ENCODE measurements at regions not wholly inside any gene's neighbourhood (a gene's known extent, or its start where the extent isn't known, plus 50 kb on each side); places are given as distances from the start of the nearest gene placed in this dataset.

DNA sequence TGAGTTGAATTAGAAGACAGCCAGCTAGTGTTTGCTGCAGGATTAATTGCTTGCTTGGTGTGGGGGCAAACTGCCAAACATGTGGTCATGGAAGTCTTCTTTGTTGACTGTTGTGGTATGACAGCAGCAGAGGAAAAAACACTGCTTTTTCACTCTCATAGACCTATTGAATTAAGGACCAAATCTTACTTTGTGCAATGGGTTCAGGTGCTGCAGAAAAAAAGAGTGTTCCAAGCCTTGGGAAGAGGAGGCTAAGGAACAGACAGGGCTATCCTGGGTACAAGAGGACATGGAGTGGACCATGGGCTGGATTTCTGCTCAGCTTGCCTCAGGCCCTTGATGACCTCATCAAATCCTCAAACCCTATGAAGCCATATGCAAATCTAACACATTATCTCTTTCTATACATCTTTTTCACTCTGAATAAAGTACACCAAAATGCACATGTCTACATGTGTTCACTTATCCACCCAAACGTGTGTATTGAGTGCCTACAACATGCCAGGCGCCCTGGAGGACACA is 61.5 kb downstream of the SIPA1L2 start:
- DNase-seq: no peak
- intact Hi-C loops (cut with micrococcal nuclease): no loop called here
- no peak overlapping the region for H3K27ac Mint-ChIP-seq
- H3K27me3 Mint-ChIP-seq (ENCODE audit: low read depth): no peaks in the 10 kb centered on the region
- H3K4me3 Mint-ChIP-seq: no peak overlapping the region
- CTCF ChIA-PET: interaction anchor here (1.0 to 1.3 kb wide), 2 partner anchors 20 to 59 kb away, joined by 3 read pairs; no protein-coding TSS in a partner anchor
- no peaks in the 10 kb centered on the region for H3K36me3 Mint-ChIP-seq (ENCODE audit: low read depth)
- H3K9me3 Mint-ChIP-seq: no peaks in the 10 kb centered on the region
- no peaks in the 10 kb centered on the region for H3K4me1 Mint-ChIP-seq (ENCODE audit: low read depth)

DNA sequence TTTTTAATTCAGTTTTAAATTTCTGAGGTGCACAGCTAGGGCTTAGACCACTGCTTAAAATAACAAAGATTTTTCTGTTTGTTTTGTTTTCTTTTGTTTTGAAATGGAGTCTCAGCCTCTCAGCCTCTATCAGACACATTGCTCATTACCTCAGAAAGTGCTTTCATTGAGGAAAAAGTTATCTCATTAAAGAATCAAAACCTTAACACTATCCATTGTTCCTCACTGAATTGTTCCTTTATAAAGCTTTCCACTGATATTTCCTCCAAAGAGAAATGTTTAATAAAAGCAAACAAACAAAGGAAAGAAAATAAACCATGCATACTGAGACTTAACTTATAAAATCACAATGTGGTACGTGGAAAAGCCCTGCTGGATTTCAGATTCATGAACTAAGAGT is 63.8 kb downstream of the SIPA1L2 start:
- Mint-ChIP-seq H3K4me3 (no peak overlapping the region), H3K9me3 (no peaks in the 10 kb centered on the region), H3K36me3 (ENCODE audit: low read depth) (no peaks in the 10 kb centered on the region), H3K27ac (no peak overlapping the region), H3K4me1 (ENCODE audit: low read depth) (no peaks in the 10 kb centered on the region), H3K27me3 (ENCODE audit: low read depth) (no peaks in the 10 kb centered on the region)
- DNase-seq: no peak
- CTCF ChIA-PET: no interaction called here
- intact Hi-C loops (cut with micrococcal nuclease): no loop called here

DNA sequence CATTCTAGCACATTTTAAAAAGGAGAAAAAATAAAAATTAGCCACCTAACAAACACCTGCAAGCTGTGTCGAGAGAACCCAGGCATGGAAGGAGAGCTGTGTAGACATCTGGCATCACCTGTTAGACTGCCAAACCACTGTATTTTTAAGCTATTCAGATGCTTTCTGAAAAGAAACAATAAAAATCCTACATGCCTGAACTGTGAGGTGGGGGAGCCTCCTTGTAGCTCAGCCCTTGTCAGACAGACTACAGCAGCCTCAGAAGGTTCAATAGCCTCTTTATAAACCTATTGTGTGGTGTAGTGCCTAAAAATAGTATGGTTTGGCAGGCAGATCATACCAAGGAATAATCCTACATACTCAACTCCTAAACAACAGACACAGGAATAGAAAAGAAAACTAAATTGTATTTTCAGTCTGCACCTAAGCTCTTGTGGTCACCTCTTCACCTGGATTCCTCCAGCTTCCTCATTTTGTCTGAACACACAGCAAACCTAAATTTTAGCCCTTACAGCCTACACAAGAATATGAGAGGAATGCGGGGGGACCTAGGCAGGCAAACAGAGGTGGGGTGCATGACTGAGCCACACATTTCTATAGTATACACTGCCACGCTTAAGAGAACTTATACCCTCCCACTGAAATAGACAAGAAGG is 67.0 kb downstream of the SIPA1L2 start:
- intact Hi-C loops (cut with micrococcal nuclease): no loop called here
- Mint-ChIP-seq H3K27ac (no peak overlapping the region), H3K36me3 (ENCODE audit: low read depth) (no peaks in the 10 kb centered on the region), H3K9me3 (no peaks in the 10 kb centered on the region), H3K4me3 (no peak overlapping the region), H3K27me3 (ENCODE audit: low read depth) (no peaks in the 10 kb centered on the region), H3K4me1 (ENCODE audit: low read depth) (peaks cover 3% of the 10 kb centered on the region)
- CTCF ChIA-PET: no interaction called here
- no peak for DNase-seq

DNA sequence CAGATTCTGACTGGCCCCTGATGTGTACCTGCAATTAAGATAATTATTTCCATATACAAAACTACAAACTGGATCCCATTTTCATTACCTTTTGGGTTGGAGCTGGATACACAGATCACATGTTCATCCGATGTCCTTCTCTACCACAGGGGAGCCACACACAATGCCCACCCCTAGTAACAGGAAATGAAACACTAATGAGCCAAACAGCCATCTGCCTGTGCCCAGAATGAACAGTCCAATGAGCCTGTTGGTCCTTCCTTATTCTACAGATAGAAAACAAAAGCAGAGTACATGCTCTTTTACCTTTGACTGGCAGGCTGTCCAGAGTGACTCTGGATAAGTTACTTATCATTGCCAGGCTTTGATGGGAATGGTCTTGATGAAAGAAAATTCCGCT is 68.6 kb downstream of the SIPA1L2 start:
- Mint-ChIP-seq H3K4me3 (no peak overlapping the region), H3K27ac (no peak overlapping the region), H3K4me1 (ENCODE audit: low read depth) (peaks cover 7% of the 10 kb centered on the region), H3K9me3 (no peaks in the 10 kb centered on the region), H3K36me3 (ENCODE audit: low read depth) (no peaks in the 10 kb centered on the region), H3K27me3 (ENCODE audit: low read depth) (no peaks in the 10 kb centered on the region)
- intact Hi-C loops (cut with micrococcal nuclease): no loop called here
- DNase-seq: no peak
- CTCF ChIA-PET: no interaction called here

DNA sequence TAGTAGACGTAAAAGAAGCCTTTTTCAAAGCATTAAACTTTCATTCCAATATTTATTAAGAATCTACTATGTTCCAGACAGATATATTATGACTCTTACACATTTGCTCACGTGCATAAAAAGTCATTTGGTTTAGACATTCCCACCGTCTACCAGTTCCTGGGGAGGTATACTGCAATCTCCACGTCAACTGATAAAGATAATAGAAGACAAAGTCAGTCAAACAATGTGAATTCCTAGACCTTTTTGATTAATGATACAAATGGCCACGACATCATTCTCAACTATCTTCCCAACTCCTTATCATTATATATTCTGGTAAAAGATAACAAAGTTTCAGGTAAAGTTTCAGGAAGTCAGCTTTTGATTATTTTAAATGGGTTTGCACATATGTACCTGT is 69.0 kb downstream of the SIPA1L2 start:
- intact Hi-C loops (cut with micrococcal nuclease): no loop called here
- H3K27ac Mint-ChIP-seq: no peak overlapping the region
- no peaks in the 10 kb centered on the region for H3K27me3 Mint-ChIP-seq (ENCODE audit: low read depth)
- CTCF ChIA-PET: no interaction called here
- DNase-seq: no peak
- H3K4me3 Mint-ChIP-seq: no peak overlapping the region
- H3K36me3 Mint-ChIP-seq (ENCODE audit: low read depth): no peaks in the 10 kb centered on the region
- H3K4me1 Mint-ChIP-seq (ENCODE audit: low read depth): peaks cover 7% of the 10 kb centered on the region
- no peaks in the 10 kb centered on the region for H3K9me3 Mint-ChIP-seq

DNA sequence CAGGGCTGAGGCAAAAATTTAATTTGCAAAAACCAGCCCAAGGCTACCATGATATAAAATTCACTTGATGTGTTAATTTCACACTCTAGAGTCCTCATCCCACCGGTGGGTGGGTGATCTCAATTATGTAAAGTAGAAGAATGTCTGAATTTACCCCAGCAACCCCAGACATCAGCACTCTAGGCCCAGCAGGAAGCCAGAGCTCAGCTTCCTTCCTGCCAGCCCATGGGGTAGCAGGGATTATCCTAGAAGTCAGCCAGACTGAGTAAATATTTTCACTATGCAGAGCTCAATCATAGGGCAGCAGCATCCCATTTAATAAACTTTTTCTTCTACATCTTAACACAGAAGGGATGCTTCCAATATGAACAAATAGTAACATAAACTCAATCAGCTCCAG is 71.0 kb downstream of the SIPA1L2 start:
- intact Hi-C loops (cut with micrococcal nuclease): no loop called here

DNA sequence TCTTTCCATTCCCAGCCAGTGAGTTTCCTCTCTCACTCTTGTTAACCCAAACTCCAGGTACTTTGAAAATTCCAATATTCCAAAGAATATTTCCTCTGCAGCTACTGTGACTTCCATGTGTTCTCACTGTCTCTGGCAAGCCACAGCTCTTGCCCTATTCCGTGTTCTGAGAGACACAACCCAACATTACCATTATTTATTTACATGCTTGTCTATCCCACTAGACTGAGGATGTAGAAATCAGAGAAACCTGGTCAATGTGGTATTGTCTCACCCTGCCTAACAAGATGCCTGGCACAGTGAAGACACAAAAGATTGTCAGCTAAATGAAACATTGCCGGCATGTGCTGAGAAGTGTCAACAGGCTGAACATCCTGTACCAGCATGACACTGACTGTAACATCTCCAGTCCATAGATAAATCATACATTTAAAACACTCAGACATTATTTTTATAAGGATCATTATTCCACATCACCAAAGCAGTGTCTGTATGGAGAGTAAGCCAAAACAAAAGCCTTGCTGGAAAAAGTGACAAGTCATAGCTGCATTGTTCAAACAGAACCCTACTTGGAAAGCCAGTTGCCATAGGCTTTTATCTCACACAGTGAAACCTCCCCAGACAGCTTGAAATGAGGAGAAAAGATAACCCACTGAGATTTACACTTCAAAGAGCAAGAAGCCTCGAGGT is 72.3 kb downstream of the SIPA1L2 start:
- no peaks in the 10 kb centered on the region for H3K36me3 Mint-ChIP-seq (ENCODE audit: low read depth)
- H3K4me3 Mint-ChIP-seq: no peak overlapping the region
- DNase-seq: no peak
- H3K4me1 Mint-ChIP-seq (ENCODE audit: low read depth): peaks cover 7% of the 10 kb centered on the region
- H3K27me3 Mint-ChIP-seq (ENCODE audit: low read depth): no peaks in the 10 kb centered on the region
- no peak overlapping the region for H3K27ac Mint-ChIP-seq
- no peaks in the 10 kb centered on the region for H3K9me3 Mint-ChIP-seq
- intact Hi-C loops (cut with micrococcal nuclease): no loop called here
- CTCF ChIA-PET: no interaction called here

More for the DNA sequence above, 71.0 kb downstream of the SIPA1L2 start:
- H3K27ac Mint-ChIP-seq: no peak overlapping the region
- no peaks in the 10 kb centered on the region for H3K36me3 Mint-ChIP-seq (ENCODE audit: low read depth)
- H3K9me3 Mint-ChIP-seq: no peaks in the 10 kb centered on the region
- peaks cover 7% of the 10 kb centered on the region for H3K4me1 Mint-ChIP-seq (ENCODE audit: low read depth)
- no peaks in the 10 kb centered on the region for H3K27me3 Mint-ChIP-seq (ENCODE audit: low read depth)
- CTCF ChIA-PET: no interaction called here
- H3K4me3 Mint-ChIP-seq: no peak overlapping the region
- no peak for DNase-seq

DNA sequence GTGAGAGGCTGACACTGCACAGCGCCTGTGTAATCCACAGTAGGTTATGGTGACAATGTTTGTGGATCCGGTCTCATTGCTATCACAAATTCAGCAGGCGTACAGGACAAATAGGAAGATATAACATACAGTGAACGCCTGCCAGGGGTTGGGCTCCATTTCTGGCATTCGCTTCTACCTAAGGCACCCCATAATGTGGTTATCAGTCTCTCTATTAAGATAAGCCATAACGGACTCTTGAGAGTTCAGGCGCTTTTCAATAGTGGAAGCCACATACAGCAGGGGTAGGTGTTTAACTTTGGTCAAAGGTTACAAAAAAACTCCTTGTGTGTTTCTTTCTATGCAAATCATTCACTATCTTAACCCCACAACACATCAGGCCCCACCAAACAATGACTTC is 72.8 kb downstream of the SIPA1L2 start:
- intact Hi-C loops (cut with micrococcal nuclease): no loop called here
- H3K4me1 Mint-ChIP-seq (ENCODE audit: low read depth): peaks cover 7% of the 10 kb centered on the region
- DNase-seq: no peak
- no peak overlapping the region for H3K4me3 Mint-ChIP-seq
- CTCF ChIA-PET: interaction anchor here (0.6 kb wide), 1 partner anchor 1753 kb away, joined by 3 read pairs; no protein-coding TSS in a partner anchor
- no peaks in the 10 kb centered on the region for H3K36me3 Mint-ChIP-seq (ENCODE audit: low read depth)
- no peak overlapping the region for H3K27ac Mint-ChIP-seq
- no peaks in the 10 kb centered on the region for H3K9me3 Mint-ChIP-seq
- no peaks in the 10 kb centered on the region for H3K27me3 Mint-ChIP-seq (ENCODE audit: low read depth)

DNA sequence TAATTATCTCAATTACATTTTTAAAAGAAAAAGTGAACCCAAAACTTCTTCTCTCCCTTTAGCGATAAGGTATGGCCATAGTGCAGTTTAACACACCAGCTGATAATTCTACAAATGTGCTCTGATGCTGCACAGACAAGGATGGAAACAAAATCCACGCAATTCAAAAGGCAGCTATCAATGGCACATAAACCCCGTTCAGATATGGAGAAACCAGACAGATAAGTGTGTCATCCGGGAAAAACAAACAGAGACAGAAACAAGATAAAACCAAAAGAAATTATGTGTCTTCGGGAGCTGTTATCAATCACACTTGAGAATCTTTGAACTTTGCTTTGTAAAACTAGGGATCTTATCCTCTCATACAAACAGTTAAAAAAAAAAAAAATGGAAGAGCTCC is 73.6 kb downstream of the SIPA1L2 start:
- H3K9me3 Mint-ChIP-seq: no peaks in the 10 kb centered on the region
- peaks cover under 1% of the 10 kb centered on the region for H3K27me3 Mint-ChIP-seq (ENCODE audit: low read depth)
- H3K36me3 Mint-ChIP-seq (ENCODE audit: low read depth): no peaks in the 10 kb centered on the region
- intact Hi-C loops (cut with micrococcal nuclease): no loop called here
- CTCF ChIA-PET: interaction anchor here (0.6 kb wide), 1 partner anchor 1754 kb away, joined by 3 read pairs; no protein-coding TSS in a partner anchor
- H3K4me3 Mint-ChIP-seq: no peak overlapping the region
- no peak for DNase-seq
- no peak overlapping the region for H3K27ac Mint-ChIP-seq
- peaks cover 7% of the 10 kb centered on the region for H3K4me1 Mint-ChIP-seq (ENCODE audit: low read depth)

DNA sequence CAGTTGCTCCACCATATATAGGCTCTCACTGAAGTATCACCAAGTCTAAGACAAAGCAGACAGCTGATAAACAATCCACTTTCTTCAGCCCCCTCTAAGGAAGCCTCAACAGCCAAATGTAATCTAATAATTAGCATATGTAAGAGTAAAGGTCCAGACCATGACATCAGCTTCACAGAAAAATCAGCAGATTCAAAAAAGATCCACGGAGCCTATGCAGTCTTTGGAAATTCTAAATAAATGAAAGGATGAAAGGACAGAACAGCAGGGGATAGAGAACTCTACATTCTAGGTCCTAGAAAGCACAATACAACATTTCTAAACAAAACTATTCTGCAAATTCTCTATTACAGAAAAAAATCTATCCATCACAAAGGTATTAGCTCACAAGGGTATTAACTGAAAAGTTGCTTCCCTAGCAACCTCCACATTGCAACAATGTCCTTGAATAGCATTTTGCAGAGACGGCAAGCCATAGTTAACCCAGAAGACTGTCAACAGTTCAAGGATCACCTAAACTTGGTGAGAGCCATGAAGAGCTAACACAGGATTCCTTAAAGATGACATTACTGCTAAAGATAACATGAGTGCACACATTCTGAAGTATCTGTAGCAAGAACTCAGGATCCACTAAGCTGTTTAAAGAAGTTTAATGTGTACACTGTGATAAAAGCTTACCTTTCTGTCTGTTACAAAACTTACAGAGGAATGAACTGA is 74.3 kb downstream of the SIPA1L2 start:
- Mint-ChIP-seq H3K4me3 (no peak overlapping the region), H3K27me3 (ENCODE audit: low read depth) (peaks cover 3% of the 10 kb centered on the region), H3K4me1 (ENCODE audit: low read depth) (peaks cover 7% of the 10 kb centered on the region), H3K36me3 (ENCODE audit: low read depth) (no peaks in the 10 kb centered on the region), H3K9me3 (no peaks in the 10 kb centered on the region), H3K27ac (no peak overlapping the region)
- DNase-seq: no peak
- intact Hi-C loops (cut with micrococcal nuclease): no loop called here
- CTCF ChIA-PET: no interaction called here

DNA sequence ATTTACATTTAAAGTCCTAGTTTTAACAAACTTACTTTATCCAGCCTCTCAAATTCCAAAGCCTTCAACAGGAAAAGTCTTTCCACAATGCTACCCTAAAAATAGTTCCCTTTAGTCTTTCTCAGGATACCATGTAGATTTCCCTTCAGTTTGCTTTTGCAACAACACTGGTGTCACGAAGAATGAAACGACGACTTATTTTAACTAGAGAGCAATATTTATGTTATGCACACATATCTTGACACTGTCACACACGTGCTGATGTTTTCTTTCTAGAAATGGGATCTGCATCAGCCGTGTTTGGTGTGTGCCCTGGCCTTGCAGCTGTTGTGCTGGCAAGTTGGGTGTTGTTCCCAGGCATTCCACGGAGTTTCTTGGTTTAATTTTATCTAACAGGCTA is 75.5 kb downstream of the SIPA1L2 start:
- no peak for DNase-seq
- Mint-ChIP-seq H3K27ac (no peak overlapping the region), H3K27me3 (ENCODE audit: low read depth) (peaks cover 3% of the 10 kb centered on the region), H3K4me3 (no peak overlapping the region), H3K36me3 (ENCODE audit: low read depth) (no peaks in the 10 kb centered on the region), H3K4me1 (ENCODE audit: low read depth) (peaks cover 7% of the 10 kb centered on the region), H3K9me3 (no peaks in the 10 kb centered on the region)
- intact Hi-C loops (cut with micrococcal nuclease): no loop called here
- CTCF ChIA-PET: no interaction called here

DNA sequence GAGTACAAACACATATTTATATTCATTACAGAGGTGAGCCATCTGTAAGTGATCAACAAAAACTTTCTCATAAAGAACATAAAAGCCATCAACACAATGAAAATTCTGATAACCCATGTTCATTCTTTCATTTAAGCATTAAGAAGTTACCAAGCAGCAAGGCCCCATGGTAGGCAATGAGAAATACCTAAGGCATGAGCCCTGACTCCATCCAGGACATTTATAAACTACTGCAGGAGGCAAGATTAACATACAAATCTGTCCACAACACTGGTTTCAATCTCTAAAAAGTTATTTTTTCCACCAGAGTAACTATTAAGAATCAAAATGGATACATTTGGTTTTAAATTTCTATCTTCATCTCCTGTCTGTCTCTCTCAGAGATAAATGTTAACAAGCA is 76.1 kb downstream of the SIPA1L2 start:
- Mint-ChIP-seq H3K27me3 (ENCODE audit: low read depth) (peaks cover 3% of the 10 kb centered on the region), H3K27ac (no peak overlapping the region), H3K36me3 (ENCODE audit: low read depth) (no peaks in the 10 kb centered on the region), H3K9me3 (no peaks in the 10 kb centered on the region), H3K4me3 (no peak overlapping the region), H3K4me1 (ENCODE audit: low read depth) (peaks cover 7% of the 10 kb centered on the region)
- intact Hi-C loops (cut with micrococcal nuclease): no loop called here
- CTCF ChIA-PET: no interaction called here
- DNase-seq: no peak

Data from activated naive CD4-positive, alpha-beta T cell treated with anti-CD3 and anti-CD28 coated beads for 36 hours (primary cell).